ENCODE measurements at regions not wholly inside any gene's neighbourhood (a gene's known extent, or its start where the extent isn't known, plus 50 kb on each side); places are given as distances from the start of the nearest gene placed in this dataset.

DNA sequence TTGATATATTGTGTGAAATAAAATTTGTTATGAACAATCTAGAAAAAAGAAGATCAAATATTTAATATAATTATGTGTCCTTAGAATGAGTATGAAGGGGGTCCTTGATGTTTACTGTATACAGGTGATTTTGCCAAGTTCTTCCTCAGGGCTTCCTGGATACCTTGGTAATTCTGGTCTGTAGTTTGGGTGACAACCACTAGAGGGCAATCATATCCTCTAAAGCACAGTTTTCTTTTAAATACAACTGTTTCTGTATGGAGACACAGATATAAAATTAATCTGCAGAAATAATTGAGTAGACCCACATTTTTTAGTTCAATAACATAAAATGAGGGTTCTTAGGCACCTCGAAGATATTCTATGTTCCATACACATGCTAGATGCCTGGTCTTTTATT lies 157.7 kb downstream of the SPANXN1 start:
- TF ChIP-seq POLR2A (IDR thresholded peaks at IDR 0.05) (no peak), POLR2AphosphoS5 (IDR thresholded peaks at IDR 0.05) (no peak)
- TF ChIP-seq, protein P1, sequence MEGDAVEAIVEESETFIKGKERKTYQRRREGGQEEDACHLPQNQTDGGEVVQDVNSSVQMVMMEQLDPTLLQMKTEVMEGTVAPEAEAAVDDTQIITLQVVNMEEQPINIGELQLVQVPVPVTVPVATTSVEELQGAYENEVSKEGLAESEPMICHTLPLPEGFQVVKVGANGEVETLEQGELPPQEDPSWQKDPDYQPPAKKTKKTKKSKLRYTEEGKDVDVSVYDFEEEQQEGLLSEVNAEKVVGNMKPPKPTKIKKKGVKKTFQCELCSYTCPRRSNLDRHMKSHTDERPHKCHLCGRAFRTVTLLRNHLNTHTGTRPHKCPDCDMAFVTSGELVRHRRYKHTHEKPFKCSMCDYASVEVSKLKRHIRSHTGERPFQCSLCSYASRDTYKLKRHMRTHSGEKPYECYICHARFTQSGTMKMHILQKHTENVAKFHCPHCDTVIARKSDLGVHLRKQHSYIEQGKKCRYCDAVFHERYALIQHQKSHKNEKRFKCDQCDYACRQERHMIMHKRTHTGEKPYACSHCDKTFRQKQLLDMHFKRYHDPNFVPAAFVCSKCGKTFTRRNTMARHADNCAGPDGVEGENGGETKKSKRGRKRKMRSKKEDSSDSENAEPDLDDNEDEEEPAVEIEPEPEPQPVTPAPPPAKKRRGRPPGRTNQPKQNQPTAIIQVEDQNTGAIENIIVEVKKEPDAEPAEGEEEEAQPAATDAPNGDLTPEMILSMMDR (IDR thresholded peaks at IDR 0.05): peak in 1 of 4 experiments; percentile 54
